ENCODE measurements at regions not wholly inside any gene's neighbourhood (a gene's known extent, or its start where the extent isn't known, plus 50 kb on each side); places are given as distances from the start of the nearest gene placed in this dataset.

DNA sequence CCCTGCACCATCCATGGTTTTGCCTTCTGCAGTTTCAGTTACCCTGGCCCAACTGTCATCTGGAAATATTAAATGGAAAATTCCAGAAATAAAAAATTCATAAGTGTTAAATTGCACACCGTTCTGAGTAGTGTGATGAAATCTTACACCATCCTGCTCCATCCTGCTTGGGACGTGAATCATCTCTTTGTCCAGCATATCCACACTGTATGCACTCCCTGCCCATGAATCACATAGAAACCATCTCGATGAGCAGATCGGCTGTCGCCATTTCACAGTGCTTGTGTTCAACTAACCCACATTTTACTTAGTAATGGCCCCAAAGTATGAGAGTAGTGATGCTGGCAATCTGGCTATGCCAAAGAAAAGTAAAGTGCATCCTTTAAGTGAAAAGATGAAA is 105.9 kb upstream of the ID4 start:
- Mint-ChIP-seq H3K36me3 (ENCODE audit: low read depth) (peaks cover 14% of the 10 kb centered on the region), H3K9me3 (peaks cover 21% of the 10 kb centered on the region), H3K27me3 (ENCODE audit: low read depth, poor library complexity) (no peaks in the 10 kb centered on the region), H3K27ac (no peak overlapping the region), H3K4me1 (peaks cover 24% of the 10 kb centered on the region), H3K4me3 (no peak overlapping the region)
- no peak for DNase-seq
- no peak for TF ChIP-seq CTCF (IDR thresholded peaks at IDR 0.05)

DNA sequence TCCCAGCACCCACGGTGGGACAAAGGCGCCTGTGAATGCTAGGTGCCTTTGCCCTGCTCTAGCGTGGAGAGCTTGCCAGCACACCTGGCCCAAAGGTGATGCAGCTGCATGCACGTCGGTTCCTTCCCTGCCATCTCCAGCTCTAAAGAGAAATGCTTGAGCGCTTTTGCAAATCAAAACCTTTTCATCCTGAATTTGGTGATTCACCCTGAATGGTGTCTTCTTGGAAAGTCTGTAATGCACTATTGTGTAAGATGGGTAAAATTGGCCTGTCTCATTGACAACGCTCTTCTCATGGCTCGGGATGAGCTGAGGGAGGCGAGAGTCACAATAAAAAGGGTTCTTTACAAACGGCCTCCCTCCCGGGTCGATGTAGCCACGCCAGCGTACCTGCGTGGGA is 103.1 kb upstream of the ID4 start:
- H3K4me1 Mint-ChIP-seq: peaks cover 27% of the 10 kb centered on the region
- no peak overlapping the region for H3K27ac Mint-ChIP-seq
- no peak overlapping the region for H3K4me3 Mint-ChIP-seq
- TF ChIP-seq CTCF (IDR thresholded peaks at IDR 0.05): no peak
- peaks cover 14% of the 10 kb centered on the region for H3K36me3 Mint-ChIP-seq (ENCODE audit: low read depth)
- H3K27me3 Mint-ChIP-seq (ENCODE audit: low read depth, poor library complexity): no peaks in the 10 kb centered on the region
- peaks cover 21% of the 10 kb centered on the region for H3K9me3 Mint-ChIP-seq
- DNase-seq: no peak

DNA sequence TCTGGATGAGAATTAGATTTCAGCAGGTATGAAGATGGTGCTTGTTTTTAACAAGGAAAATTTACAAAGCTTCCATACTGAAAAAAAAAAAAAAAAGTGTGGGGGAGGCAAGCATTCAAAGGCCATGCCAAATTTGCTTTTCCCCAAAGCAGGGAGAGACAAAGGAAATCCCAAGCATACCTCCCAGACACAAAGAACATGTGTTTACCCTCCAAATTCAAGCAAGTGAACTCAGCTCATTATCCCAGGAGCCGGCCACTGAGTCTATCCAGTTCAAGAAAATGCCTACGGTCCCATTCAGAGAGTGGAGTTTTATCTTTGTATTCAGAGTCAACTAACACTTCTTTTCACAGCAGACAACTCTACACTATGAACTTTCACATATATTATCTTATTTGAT is 102.7 kb upstream of the ID4 start:
- Mint-ChIP-seq H3K4me3 (no peak overlapping the region), H3K9me3 (peaks cover 18% of the 10 kb centered on the region), H3K27me3 (ENCODE audit: low read depth, poor library complexity) (no peaks in the 10 kb centered on the region), H3K4me1 (peaks cover 27% of the 10 kb centered on the region), H3K27ac (no peak overlapping the region), H3K36me3 (ENCODE audit: low read depth) (peaks cover 12% of the 10 kb centered on the region)
- no peak for DNase-seq
- no peak for TF ChIP-seq CTCF (IDR thresholded peaks at IDR 0.05)

GRCh38 chr6:19736066-19736465 is 101.1 kb upstream of the ID4 start:
- Mint-ChIP-seq H3K36me3 (ENCODE audit: low read depth) (peaks cover 5% of the 10 kb centered on the region), H3K4me3 (no peak overlapping the region), H3K9me3 (peaks cover 7% of the 10 kb centered on the region), H3K27ac (no peak overlapping the region), H3K27me3 (ENCODE audit: low read depth, poor library complexity) (no peaks in the 10 kb centered on the region), H3K4me1 (peaks cover 27% of the 10 kb centered on the region)
- no peak for TF ChIP-seq CTCF (IDR thresholded peaks at IDR 0.05)
- DNase-seq: no peak

GRCh38 chr6:19738010-19738409 is 99.2 kb upstream of the ID4 start:
- TF ChIP-seq CTCF (IDR thresholded peaks at IDR 0.05): no peak
- Mint-ChIP-seq H3K36me3 (ENCODE audit: low read depth) (no peaks in the 10 kb centered on the region), H3K27me3 (ENCODE audit: low read depth, poor library complexity) (no peaks in the 10 kb centered on the region), H3K4me1 (peaks cover 27% of the 10 kb centered on the region), H3K4me3 (no peak overlapping the region), H3K9me3 (no peaks in the 10 kb centered on the region), H3K27ac (no peak overlapping the region)
- DNase-seq: no peak

DNA sequence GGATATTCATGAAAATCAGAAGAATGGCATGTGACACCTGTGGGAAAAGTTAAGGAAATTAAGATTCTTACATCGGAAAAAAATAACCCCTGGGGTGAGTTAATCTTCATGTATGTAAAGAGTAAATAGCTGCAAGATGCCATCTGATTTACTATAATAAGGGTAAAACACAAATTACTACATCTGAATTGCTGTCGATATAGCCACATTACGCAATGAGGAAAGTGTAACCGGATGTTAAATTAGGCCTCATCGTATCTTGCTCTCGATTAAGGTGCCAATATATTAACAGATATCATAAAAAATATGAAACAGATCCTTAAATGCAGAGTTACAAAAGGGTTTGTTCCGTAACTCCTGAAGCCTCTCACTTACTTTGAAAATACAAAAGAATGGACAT is 87.4 kb upstream of the ID4 start:
- no peaks in the 10 kb centered on the region for H3K27me3 Mint-ChIP-seq (ENCODE audit: low read depth, poor library complexity)
- H3K9me3 Mint-ChIP-seq: peaks cover 4% of the 10 kb centered on the region

More for the DNA sequence above, 87.4 kb upstream of the ID4 start:
- peaks cover 40% of the 10 kb centered on the region for H3K4me1 Mint-ChIP-seq
- DNase-seq: no peak
- H3K4me3 Mint-ChIP-seq: no peak overlapping the region
- TF ChIP-seq CTCF (IDR thresholded peaks at IDR 0.05): no peak
- H3K27ac Mint-ChIP-seq: no peak overlapping the region
- H3K36me3 Mint-ChIP-seq (ENCODE audit: low read depth): no peaks in the 10 kb centered on the region

Data from nephron progenitor cell (in vitro differentiated cells).